Lower leg skin (tissue), 3 donors: ENCODE measurements at regions not wholly inside any gene's neighbourhood (a gene's known extent, or its start where the extent isn't known, plus 50 kb on each side); places are given as distances from the start of the nearest gene placed in this dataset.

Experiments used
- POLR2A ChIP-seq, 2 donors: fragments of 450-650 bp; IDR thresholded peaks; one replicate each; pipeline ENCODE4 v1.6.1; 2016 to 2017; ENCODE audit warnings: antibody characterized with exemption in 2 of 2, mild to moderate bottlenecking in 1 of 2, moderate library complexity in 1 of 2
- TF ChIP-seq, protein P1 (sequence below), 3 donors: fragments of 450-650 bp; IDR thresholded peaks; one replicate each; pipeline ENCODE4 v1.5.1; 2016; ENCODE audit warnings: antibody characterized with exemption in 3 of 3, mild to moderate bottlenecking in 3 of 3, moderate library complexity in 2 of 3

DNA sequence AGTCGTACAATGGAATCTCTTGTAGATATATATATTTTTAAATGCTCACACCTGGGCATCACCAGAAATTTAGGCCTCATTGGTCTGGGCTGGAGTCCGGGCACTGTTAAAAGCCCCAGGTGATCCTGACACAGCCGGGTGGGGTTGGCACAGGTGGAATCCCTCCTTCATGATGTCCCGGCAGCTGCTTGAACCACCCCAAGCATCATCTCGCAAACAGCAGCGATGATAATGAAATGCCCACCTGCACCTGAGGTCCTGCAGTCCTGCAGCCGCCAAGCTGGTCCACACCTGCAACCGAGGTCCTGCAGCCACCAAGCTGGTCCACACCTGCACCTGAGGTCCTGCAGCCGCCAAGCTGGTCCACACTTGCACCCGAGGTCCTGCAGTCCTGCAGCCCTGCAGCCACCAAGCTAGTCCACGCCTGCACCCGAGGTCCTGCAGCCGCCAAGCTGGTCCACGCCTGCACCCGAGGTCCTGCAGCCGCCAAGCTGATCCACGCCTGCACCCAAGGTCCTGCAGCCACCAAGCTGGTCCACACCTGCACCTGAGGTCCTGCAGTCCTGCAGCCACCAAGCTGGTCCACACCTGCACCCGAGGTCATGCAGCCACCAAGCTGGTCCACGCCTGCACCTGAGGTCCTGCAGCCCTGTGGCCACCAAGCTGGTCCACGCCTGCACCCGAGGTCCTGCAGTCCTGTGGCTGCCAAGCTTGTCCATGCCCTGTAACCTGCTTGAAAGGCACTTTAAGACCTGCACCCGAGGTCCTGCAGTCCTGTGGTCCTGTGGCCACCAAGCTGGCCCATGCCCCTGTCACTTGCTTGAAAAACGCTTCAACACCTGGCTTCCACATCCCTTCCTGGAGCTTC is 261.2 kb downstream of the DLL1 start:
- no peak for TF ChIP-seq POLR2A (IDR thresholded peaks at IDR 0.05)
- TF ChIP-seq, protein P1, sequence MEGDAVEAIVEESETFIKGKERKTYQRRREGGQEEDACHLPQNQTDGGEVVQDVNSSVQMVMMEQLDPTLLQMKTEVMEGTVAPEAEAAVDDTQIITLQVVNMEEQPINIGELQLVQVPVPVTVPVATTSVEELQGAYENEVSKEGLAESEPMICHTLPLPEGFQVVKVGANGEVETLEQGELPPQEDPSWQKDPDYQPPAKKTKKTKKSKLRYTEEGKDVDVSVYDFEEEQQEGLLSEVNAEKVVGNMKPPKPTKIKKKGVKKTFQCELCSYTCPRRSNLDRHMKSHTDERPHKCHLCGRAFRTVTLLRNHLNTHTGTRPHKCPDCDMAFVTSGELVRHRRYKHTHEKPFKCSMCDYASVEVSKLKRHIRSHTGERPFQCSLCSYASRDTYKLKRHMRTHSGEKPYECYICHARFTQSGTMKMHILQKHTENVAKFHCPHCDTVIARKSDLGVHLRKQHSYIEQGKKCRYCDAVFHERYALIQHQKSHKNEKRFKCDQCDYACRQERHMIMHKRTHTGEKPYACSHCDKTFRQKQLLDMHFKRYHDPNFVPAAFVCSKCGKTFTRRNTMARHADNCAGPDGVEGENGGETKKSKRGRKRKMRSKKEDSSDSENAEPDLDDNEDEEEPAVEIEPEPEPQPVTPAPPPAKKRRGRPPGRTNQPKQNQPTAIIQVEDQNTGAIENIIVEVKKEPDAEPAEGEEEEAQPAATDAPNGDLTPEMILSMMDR (IDR thresholded peaks at IDR 0.05) = no peak
